ENCODE measurements at regions not wholly inside any gene's neighbourhood (a gene's known extent, or its start where the extent isn't known, plus 50 kb on each side); places are given as distances from the start of the nearest gene placed in this dataset.

DNA sequence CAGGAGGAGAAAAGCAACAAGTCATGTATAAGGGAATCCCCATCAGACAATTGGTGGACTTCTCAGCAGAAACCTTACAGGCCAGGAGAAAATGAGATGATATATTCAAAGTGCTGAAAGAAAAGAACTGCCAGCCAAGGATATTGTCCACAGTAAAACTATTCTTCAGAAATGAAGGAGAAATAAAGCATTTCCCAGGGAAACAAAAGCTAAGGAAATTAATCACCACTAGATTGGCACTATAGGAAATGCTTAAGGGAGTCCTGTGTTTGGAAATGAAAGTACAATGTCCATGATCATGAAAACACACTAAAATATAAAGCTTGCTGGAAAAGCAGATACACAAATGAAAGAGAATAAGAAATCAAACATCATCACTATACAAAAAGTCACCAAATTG is 282.0 kb downstream of the BLID start:
- Histone ChIP-seq H3K27me3 (ENCODE audit: control insufficient read depth, insufficient read depth, low read length) (no peaks in the 10 kb centered on the region), H3K4me3 (ENCODE audit: low read depth, low read length) (no peak overlapping the region), H3K36me3 (ENCODE audit: control insufficient read depth, insufficient read depth, low read length) (no peaks in the 10 kb centered on the region)
- ChIA-PET POLR2A (no interaction called here), CTCF (no interaction called here)
- no peak for TF ChIP-seq CTCF (IDR thresholded peaks at IDR 0.05; ENCODE audit: insufficient read depth, low read depth, low read length)
- DNase-seq (ENCODE audit: low read depth), result no peak

DNA sequence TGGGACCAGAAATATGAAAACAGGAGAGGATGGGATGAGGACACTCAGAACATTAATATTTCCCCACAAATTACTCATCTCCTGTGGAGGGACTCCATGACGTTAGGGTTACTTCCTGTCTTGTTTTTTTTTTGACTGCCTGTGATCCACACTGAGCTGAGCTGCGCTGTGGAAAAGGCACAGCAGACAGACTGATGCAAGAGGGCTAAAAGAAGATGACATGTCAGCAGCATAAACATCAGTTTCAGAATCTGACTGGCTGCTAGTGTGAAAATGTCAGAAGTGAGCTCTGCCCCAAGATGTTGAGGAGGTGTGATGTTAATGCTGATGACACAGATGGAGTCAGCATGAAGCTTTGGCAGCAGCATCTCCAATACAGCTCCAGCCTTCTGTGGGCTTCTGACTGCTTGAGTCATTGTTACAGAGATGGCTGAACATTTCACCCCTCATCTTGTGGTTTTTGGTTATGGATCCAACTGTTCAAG is 286.8 kb downstream of the BLID start:
- H3K4me3 ChIP-seq (ENCODE audit: low read depth, low read length), result no peak overlapping the region
- no peak for TF ChIP-seq CTCF (IDR thresholded peaks at IDR 0.05; ENCODE audit: insufficient read depth, low read depth, low read length)
- H3K27me3 ChIP-seq (ENCODE audit: control insufficient read depth, insufficient read depth, low read length), result no peaks in the 10 kb centered on the region
- ChIA-PET POLR2A (interaction anchor here (0.6 to 1.2 kb wide), 6 partner anchors 10 to 378 kb away, joined by 3 to 7 read pairs (median 4); no protein-coding TSS in a partner anchor), CTCF (interaction anchor here (0.6 to 1.1 kb wide), 4 partner anchors 10 to 74 kb away, joined by 3 to 4 read pairs (median 4); no protein-coding TSS in a partner anchor)
- no peaks in the 10 kb centered on the region for H3K36me3 ChIP-seq (ENCODE audit: control insufficient read depth, insufficient read depth, low read length)
- DNase-seq (ENCODE audit: low read depth), result peak; percentile 98

DNA sequence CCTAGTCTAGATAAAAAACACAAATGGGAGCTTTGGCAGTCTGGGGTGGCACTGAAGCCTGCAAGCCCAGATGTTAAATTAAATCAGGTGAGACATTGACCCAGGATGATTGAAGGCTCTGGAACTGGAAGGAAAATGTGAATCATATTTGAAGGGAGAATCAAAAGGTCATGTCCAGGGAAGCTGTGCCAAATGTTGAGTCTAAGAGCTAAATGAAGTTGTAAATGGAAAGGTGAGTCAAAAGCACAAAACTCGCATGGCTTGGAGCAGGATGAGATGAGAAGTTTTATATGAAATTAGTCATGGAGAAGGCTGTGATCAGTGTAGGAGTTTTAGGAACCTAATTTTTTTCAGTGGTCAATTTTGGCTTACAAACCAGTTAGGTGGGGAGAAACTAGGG is 301.1 kb downstream of the BLID start:
- no peak for TF ChIP-seq CTCF (IDR thresholded peaks at IDR 0.05; ENCODE audit: insufficient read depth, low read depth, low read length)
- ChIA-PET CTCF (interaction anchor here (0.6 to 1.8 kb wide), 2 partner anchors 14 to 85 kb away, joined by 3 to 4 read pairs; no protein-coding TSS in a partner anchor), POLR2A (no interaction called here)
- Histone ChIP-seq H3K27me3 (ENCODE audit: control insufficient read depth, insufficient read depth, low read length) (no peaks in the 10 kb centered on the region), H3K36me3 (ENCODE audit: control insufficient read depth, insufficient read depth, low read length) (no peaks in the 10 kb centered on the region), H3K4me3 (ENCODE audit: low read depth, low read length) (no peak overlapping the region)
- DNase-seq (ENCODE audit: low read depth), result peak; percentile 35

GRCh38 chr11:121814296-121814695 is 301.7 kb downstream of the BLID start:
- ChIA-PET CTCF (interaction anchor here (0.6 kb wide), 1 partner anchor 84 kb away, joined by 3 read pairs; no protein-coding TSS in a partner anchor), POLR2A (no interaction called here)
- TF ChIP-seq CTCF (IDR thresholded peaks at IDR 0.05; ENCODE audit: insufficient read depth, low read depth, low read length), result no peak
- no peak for DNase-seq (ENCODE audit: low read depth)
- H3K4me3 ChIP-seq (ENCODE audit: low read depth, low read length), result no peak overlapping the region
- H3K36me3 ChIP-seq (ENCODE audit: control insufficient read depth, insufficient read depth, low read length), result no peaks in the 10 kb centered on the region
- H3K27me3 ChIP-seq (ENCODE audit: control insufficient read depth, insufficient read depth, low read length), result no peaks in the 10 kb centered on the region

GRCh38 chr11:121810291-121810690 is 305.7 kb downstream of the BLID start:
- H3K36me3 ChIP-seq (ENCODE audit: control insufficient read depth, insufficient read depth, low read length), result no peaks in the 10 kb centered on the region
- POLR2A ChIA-PET, result no interaction called here
- CTCF ChIA-PET, result no interaction called here
- H3K4me3 ChIP-seq (ENCODE audit: low read depth, low read length), result no peak overlapping the region
- DNase-seq (ENCODE audit: low read depth), result peak; percentile 51
- no peak for TF ChIP-seq CTCF (IDR thresholded peaks at IDR 0.05; ENCODE audit: insufficient read depth, low read depth, low read length)
- H3K27me3 ChIP-seq (ENCODE audit: control insufficient read depth, insufficient read depth, low read length), result no peaks in the 10 kb centered on the region
